ENCODE measurements at regions not wholly inside any gene's neighbourhood (a gene's known extent, or its start where the extent isn't known, plus 50 kb on each side); places are given as distances from the start of the nearest gene placed in this dataset.
"Not testable (repeated sequence)": the region's sequence is repeated elsewhere in the genome, so short reads cannot be mapped to it uniquely, and the experiment has no call there.

DNA sequence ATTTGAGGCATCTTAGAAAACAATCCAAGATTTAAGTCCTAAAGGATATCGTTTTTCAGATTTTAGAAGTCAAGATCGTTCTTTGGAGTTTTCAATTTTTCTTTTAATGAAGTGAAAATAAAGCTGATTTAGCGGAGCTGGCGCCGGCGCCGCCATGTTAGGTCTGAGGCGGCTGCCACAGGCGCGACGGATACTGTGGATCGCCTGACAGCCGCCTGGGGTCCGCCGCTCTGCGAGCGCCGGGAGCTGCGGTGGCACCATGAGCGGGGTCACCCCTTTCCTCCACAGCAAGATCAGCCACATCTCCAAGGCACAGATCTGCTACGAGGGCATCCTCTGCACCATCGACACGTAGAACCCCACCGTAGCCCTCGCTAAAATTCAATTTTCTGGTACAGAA lies 247.2 kb downstream of the GJA1 start:
- no peak for DNase-seq (ENCODE audit: insufficient read length, low spot score)
- no peak for FAIRE-seq

- not testable (repeated sequence) for DNase-seq (ENCODE audit: insufficient read length, low spot score); FAIRE-seq
Observed at GRCh38 chr6:121685806-121686205, 250.4 kb downstream of the GJA1 start.

GRCh38 chr6:121686611-121687023 lies 251.2 kb downstream of the GJA1 start:
- FAIRE-seq = no peak

DNA sequence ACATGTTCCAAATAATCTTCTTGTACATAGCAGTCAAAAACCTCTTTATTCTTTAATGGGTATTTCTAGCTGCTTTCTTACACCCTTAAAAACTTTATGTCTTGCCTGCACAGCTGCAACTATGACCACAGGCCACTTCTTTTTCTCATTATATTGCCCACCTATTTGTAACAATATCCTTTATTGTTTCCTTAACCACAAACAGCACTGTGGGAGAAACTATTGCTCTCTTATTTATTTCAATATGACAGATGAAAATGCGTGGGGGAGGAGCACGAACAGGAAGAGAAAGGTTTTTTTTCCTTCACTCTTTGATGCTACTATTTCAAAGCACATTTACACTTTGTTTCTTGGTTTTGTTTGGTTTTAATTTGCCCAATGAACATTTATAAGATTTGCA lies 253.5 kb downstream of the GJA1 start:
- FAIRE-seq = no peak
- peak; percentile 30 for DNase-seq (ENCODE audit: insufficient read length, low spot score)

More at GRCh38 chr6:121686611-121687023, 251.2 kb downstream of the GJA1 start:
- DNase-seq (ENCODE audit: insufficient read length, low spot score) = no peak

DNA sequence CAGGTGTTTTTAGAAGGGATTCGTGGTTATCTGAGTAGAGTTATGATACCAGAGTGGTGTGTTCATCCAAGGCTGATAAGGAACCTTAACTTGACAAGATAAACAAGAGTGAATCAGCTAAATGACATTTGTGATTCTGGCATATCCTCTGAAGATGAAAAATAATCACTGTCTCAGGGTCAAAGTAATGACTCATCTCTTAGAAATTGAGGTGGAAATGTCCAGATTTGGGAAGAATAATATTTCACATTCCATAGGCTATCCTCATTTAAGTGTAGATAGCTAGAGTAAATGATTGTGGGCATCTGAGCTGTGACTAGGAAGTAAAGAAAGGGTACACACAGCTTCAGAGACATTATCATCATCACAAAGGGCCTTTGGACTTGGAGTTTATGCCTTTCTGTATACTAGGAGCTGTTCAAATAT lies 255.7 kb downstream of the GJA1 start:
- FAIRE-seq (peak; percentile 91), DNase-seq (ENCODE audit: insufficient read length, low spot score) (peak; percentile 26)

- FAIRE-seq = no peak
- DNase-seq (ENCODE audit: insufficient read length, low spot score) = no peak
Observed at GRCh38 chr6:121694389-121694788, 258.9 kb downstream of the GJA1 start.

- FAIRE-seq = no peak
- no peak for DNase-seq (ENCODE audit: insufficient read length, low spot score)
Observed at GRCh38 chr6:121694801-121695251, 259.4 kb downstream of the GJA1 start.

DNA sequence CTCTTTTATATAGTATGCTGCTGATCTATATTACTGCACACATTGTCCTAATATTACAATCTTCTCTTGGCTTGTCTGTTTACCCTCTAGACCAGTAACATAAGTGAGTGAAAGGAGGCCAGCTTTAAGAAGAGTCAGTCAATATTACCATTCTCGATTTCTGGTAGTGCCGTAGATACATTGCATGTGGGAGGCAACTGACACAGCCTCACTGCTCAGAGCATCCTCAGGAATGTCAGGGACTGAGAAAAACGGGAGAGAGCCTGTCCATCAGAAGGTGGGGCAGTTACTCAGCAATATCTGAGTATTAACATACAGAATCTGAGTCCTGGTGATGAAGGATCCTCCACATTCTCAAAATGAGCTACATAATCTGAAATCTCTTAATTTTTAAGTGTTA lies 259.9 kb downstream of the GJA1 start:
- FAIRE-seq = peak; percentile 67
- peak; percentile 23 for DNase-seq (ENCODE audit: insufficient read length, low spot score)

- no peak for DNase-seq (ENCODE audit: insufficient read length, low spot score)
Observed at GRCh38 chr6:121697921-121698320, 262.5 kb downstream of the GJA1 start.

GRCh38 chr6:121698617-121699016 lies 263.2 kb downstream of the GJA1 start:
- DNase-seq (ENCODE audit: insufficient read length, low spot score) = no peak
- no peak for FAIRE-seq

More at GRCh38 chr6:121697921-121698320, 262.5 kb downstream of the GJA1 start:
- no peak for FAIRE-seq

DNA sequence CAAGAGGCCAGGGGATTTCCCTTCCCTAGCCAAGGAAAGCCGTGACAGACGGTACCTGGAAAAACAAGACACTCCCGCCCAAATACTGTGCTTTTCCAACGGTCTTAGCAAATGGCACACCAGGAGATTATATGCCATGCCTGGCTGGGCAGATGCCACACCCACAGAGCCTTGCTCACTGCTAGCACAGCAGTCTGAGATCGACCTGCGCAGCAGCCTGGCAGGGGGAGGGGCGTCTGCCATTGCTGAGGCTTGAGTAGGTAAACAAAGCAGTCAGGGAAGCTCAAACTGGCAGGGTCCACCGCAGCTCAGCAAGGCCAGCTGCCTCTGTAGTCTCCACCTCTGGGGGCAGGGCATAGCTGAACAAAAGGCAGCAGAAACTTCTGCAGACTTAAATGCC lies 267.7 kb downstream of the GJA1 start:
- DNase-seq (ENCODE audit: insufficient read length, low spot score); FAIRE-seq: not testable (repeated sequence)

GRCh38 chr6:121711472-121711871 lies 276.0 kb downstream of the GJA1 start:
- DNase-seq (ENCODE audit: insufficient read length, low spot score) = no peak
- FAIRE-seq = no peak

GRCh38 chr6:121717686-121718085 lies 282.2 kb downstream of the GJA1 start:
- FAIRE-seq (no peak), DNase-seq (ENCODE audit: insufficient read length, low spot score) (no peak)

- FAIRE-seq; DNase-seq (ENCODE audit: insufficient read length, low spot score): not testable (repeated sequence)
Observed at GRCh38 chr6:121720867-121721266, 285.4 kb downstream of the GJA1 start.

DNA sequence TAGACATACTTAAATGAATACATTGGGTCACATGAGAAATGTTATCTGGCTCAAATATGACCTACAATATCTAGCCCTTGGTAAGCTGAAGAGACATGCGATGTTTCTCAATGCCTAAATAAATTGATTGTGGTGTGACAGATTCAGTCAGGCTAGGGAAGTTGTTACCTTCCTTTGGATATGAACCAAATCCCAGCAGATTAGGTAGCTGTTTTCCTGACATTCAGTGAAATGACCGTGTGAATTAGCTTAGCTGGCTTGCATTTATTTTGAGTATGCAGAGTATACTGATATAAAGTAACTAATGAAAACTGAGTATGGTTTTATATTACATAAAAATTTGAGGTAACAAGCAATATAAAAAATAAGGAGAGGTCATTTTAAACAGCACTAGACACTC lies 288.2 kb downstream of the GJA1 start:
- DNase-seq (ENCODE audit: insufficient read length, low spot score) = no peak
- no peak for FAIRE-seq

- DNase-seq (ENCODE audit: insufficient read length, low spot score) (no peak), FAIRE-seq (no peak)
Observed at GRCh38 chr6:121724576-121724975, 289.1 kb downstream of the GJA1 start.

- DNase-seq (ENCODE audit: insufficient read length, low spot score) (no peak), FAIRE-seq (no peak)
Observed at GRCh38 chr6:121726596-121726995, 291.1 kb downstream of the GJA1 start.

- FAIRE-seq (no peak), DNase-seq (ENCODE audit: insufficient read length, low spot score) (no peak)
Observed at GRCh38 chr6:121730616-121731015, 295.2 kb downstream of the GJA1 start.

DNA sequence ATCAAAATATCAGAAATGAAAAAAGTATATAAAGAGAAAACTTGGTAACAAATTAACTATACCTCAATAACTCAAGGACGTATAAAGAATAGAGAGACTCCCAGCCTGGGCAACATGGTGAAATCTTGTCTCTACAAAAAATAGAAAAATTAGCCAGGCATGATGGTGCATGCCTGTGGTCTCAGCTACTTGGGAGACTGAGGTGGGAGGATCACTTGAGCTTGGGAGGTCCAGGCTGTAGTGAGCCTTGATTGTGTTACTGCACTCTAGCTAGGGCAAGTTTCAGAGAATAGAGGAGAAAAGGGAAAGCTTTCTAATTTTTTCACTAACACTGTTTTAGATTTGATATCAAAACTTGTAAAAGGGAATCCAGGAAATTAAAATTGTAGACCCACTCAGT lies 295.9 kb downstream of the GJA1 start:
- no peak for DNase-seq (ENCODE audit: insufficient read length, low spot score)
- FAIRE-seq = no peak

DNA sequence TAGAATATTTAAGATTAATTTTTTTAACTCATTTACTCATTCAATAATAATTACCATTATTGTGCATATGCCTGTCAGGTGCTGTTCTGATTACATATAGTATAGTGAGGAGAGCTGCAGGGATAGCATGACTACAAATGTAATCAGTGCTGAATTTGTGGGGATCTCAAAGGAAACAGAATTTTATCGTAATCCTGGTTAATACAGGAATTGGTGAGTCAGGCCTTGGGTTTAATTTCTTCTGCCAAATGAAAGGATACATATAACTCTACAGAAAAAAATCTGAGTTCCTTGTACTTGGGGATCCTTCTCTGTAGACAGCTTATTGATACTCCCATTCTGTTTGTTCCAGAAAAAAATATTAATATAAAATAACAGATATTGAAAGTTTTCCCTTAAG lies 297.2 kb downstream of the GJA1 start:
- no peak for DNase-seq (ENCODE audit: insufficient read length, low spot score)
- FAIRE-seq = no peak

GRCh38 chr6:121733234-121733633 lies 297.8 kb downstream of the GJA1 start:
- FAIRE-seq = no peak
- no peak for DNase-seq (ENCODE audit: insufficient read length, low spot score)

DNA sequence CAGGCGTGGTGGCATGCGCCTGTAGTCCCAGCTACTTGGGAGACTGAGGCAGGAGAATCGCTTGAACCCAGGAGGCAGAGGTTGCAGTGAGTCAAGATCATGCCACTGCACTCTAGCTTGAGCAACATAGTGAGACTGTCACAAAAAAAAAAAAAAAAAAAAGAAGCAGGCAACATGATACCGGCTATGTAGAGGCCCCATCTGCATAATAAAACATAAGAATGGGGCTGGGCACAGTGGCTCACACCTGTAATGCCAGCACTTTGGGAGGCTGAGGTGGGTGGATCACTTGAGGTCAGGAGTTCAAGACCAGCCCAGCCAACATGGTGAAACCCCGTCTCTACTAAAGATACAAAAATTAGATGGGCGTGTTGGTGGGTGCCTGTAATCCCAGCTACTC lies 304.7 kb downstream of the GJA1 start:
- DNase-seq (ENCODE audit: insufficient read length, low spot score); FAIRE-seq: not testable (repeated sequence)

DNA sequence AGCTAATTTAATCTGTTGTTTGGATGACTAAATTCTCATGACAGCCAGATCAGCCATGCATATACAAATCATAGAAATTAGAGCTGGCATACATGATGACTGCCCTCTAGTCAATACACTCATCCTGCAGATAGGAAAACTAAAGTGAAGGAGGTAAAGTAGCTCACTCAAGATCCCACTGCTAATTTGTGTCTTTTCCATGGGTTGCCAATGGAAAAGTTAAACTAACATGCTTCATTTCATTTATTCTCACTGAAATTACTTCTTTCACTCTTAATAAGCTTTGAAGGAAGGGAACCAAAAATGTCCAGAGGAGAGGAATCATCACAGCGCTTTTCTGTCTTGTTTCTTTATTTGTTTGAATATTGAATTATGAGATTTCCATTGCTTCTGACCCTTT lies 308.2 kb downstream of the GJA1 start:
- DNase-seq (ENCODE audit: insufficient read length, low spot score) (no peak), FAIRE-seq (no peak)
